Uterus (tissue), 2 donors: ENCODE measurements at regions not wholly inside any gene's neighbourhood (a gene's known extent, or its start where the extent isn't known, plus 50 kb on each side); places are given as distances from the start of the nearest gene placed in this dataset.

Experiments
- POLR2A ChIP-seq, 2 donors: fragments of 450-650 bp; IDR thresholded peaks; one replicate each; pipeline ENCODE4 v1.6.1; 2016; ENCODE audit warnings: antibody characterized with exemption in 2 of 2, mild to moderate bottlenecking in 1 of 2, moderate library complexity in 1 of 2
- TF ChIP-seq, protein P1 (sequence below), 4 experiments: fragments of 200-600 bp in 2 of 4; fragments of 450-650 bp in 2 of 4; sonication (generic) in 2 of 4; IDR thresholded peaks; one replicate each; pipeline ENCODE4 v1.5.1; 2016 to 2019; ENCODE audit warnings: antibody characterized with exemption in 4 of 4, mild to moderate bottlenecking in 2 of 4, moderate library complexity in 1 of 4

DNA sequence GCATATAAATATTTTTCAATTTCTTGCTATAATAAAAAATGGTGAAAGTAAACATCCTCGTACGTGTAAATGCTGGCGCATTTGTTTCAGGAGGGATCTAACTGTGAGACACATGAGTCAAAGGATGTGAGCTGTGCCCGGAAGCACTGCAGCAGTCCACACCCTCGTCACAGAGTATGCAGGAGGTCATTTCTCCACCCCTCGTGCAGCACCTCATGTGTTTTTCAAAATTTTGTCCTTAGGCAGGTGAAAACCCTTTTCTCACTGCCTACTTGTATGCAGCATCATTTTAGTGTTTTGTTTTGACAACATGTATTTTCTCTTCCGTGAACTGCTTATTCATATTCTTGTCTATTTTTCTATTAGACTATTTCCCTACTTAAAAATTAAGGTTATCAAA is 162.7 kb downstream of the AVL9 start:
- no peak for TF ChIP-seq POLR2A (IDR thresholded peaks at IDR 0.05)
- TF ChIP-seq, protein P1, sequence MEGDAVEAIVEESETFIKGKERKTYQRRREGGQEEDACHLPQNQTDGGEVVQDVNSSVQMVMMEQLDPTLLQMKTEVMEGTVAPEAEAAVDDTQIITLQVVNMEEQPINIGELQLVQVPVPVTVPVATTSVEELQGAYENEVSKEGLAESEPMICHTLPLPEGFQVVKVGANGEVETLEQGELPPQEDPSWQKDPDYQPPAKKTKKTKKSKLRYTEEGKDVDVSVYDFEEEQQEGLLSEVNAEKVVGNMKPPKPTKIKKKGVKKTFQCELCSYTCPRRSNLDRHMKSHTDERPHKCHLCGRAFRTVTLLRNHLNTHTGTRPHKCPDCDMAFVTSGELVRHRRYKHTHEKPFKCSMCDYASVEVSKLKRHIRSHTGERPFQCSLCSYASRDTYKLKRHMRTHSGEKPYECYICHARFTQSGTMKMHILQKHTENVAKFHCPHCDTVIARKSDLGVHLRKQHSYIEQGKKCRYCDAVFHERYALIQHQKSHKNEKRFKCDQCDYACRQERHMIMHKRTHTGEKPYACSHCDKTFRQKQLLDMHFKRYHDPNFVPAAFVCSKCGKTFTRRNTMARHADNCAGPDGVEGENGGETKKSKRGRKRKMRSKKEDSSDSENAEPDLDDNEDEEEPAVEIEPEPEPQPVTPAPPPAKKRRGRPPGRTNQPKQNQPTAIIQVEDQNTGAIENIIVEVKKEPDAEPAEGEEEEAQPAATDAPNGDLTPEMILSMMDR (IDR thresholded peaks at IDR 0.05), result no peak
